ENCODE measurements at regions not wholly inside any gene's neighbourhood (a gene's known extent, or its start where the extent isn't known, plus 50 kb on each side); places are given as distances from the start of the nearest gene placed in this dataset.
"Not testable (repeated sequence)": the region's sequence is repeated elsewhere in the genome, so short reads cannot be mapped to it uniquely, and the experiment has no call there.

GRCh38 chr4:137739391-137739790 is 207.1 kb upstream of the PCDH18 start:
- no peaks in the 10 kb centered on the region for H3K4me1 ChIP-seq (ENCODE audit: control insufficient read depth in 1 of 2, extremely low read depth in 1 of 2, insufficient read depth in 2 of 2, low read length in 2 of 2)
- H3K4me1 Mint-ChIP-seq = no peaks in the 10 kb centered on the region
- H3K27ac ChIP-seq (ENCODE audit: low read length) = no peak overlapping the region
- no peak for ATAC-seq (replicated peaks in 1 of 4)
- H3K4me3 Mint-ChIP-seq = no peak overlapping the region
- CTCF ChIA-PET = no interaction called here
- no peaks in the 10 kb centered on the region for H3K9me3 ChIP-seq
- H3K27ac Mint-ChIP-seq = no peak overlapping the region
- no peaks in the 10 kb centered on the region for H3K27me3 ChIP-seq (replicated peaks in 1 of 2; ENCODE audit: control insufficient read depth in 2 of 2, extremely low read depth in 1 of 2, insufficient read depth in 2 of 2, low read length in 1 of 2)
- POLR2A ChIA-PET = no interaction called here
- no peaks in the 10 kb centered on the region for H3K36me3 ChIP-seq (ENCODE audit: control insufficient read depth in 2 of 2, extremely low read depth in 1 of 2, insufficient read depth in 1 of 2, low read length in 1 of 2)
- WGBS (ENCODE audit: insufficient coverage) = no CpG with 5 or more reads among the region's 1 CpG
- H3K27me3 Mint-ChIP-seq = no peaks in the 10 kb centered on the region
- peaks cover 0 to 5% (median 4%) of the 10 kb centered on the region in 3 donors for H3K9me3 Mint-ChIP-seq
- H3K4me3 ChIP-seq (ENCODE audit: control insufficient read depth in 1 of 2, extremely low read depth in 1 of 2, low read length in 1 of 2) = no peak overlapping the region
- no peak for DNase-seq
- H3K36me3 Mint-ChIP-seq = no peaks in the 10 kb centered on the region

DNA sequence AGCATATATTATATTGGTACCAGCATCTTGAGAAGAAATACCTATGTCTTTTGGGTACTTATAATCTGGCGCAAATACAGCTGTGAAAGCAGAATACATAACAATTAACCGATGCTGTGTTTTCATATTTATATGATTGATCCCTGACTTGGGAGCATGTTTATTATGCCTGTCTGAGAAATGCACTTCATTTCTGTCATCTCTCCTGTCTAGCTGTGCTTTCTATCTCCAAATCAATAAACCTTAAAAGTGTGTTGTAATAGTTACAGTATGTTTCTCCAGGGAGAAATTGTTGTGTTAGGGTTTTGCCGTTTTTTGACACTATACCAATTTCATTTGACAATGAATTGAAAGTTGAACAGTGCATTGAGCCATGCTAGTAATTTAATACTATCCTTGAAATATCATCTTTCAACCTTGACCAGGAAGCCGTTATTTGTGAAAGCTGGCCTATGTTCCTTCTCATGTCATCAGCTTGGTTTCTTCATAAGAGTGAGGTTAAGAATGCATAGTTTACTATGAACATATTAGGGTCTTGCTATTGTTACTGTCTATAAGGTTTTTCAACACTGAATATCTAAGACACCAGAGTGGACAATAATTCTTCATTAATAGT is 206.2 kb upstream of the PCDH18 start:
- H3K4me3 ChIP-seq (ENCODE audit: control insufficient read depth in 1 of 2, extremely low read depth in 1 of 2, low read length in 1 of 2) = no peak overlapping the region
- ChIA-PET POLR2A (no interaction called here), CTCF (no interaction called here)
- H3K4me1 ChIP-seq (ENCODE audit: control insufficient read depth in 1 of 2, extremely low read depth in 1 of 2, insufficient read depth in 2 of 2, low read length in 2 of 2) = no peaks in the 10 kb centered on the region
- ATAC-seq (replicated peaks in 1 of 4) (no peak), DNase-seq (no peak)
- H3K27me3 ChIP-seq (replicated peaks in 1 of 2; ENCODE audit: control insufficient read depth in 2 of 2, extremely low read depth in 1 of 2, insufficient read depth in 2 of 2, low read length in 1 of 2) = no peaks in the 10 kb centered on the region
- no peaks in the 10 kb centered on the region for H3K36me3 Mint-ChIP-seq
- H3K9me3 Mint-ChIP-seq = peaks cover 0 to 5% (median 4%) of the 10 kb centered on the region in 3 donors
- H3K27me3 Mint-ChIP-seq = no peaks in the 10 kb centered on the region
- H3K36me3 ChIP-seq (ENCODE audit: control insufficient read depth in 2 of 2, extremely low read depth in 1 of 2, insufficient read depth in 1 of 2, low read length in 1 of 2) = no peaks in the 10 kb centered on the region
- no peaks in the 10 kb centered on the region for H3K4me1 Mint-ChIP-seq
- H3K27ac Mint-ChIP-seq = no peak overlapping the region
- no CpG with 5 or more reads among the region's 4 CpGs for WGBS (ENCODE audit: insufficient coverage)
- no peak overlapping the region for H3K27ac ChIP-seq (ENCODE audit: low read length)
- no peaks in the 10 kb centered on the region for H3K9me3 ChIP-seq
- no peak overlapping the region for H3K4me3 Mint-ChIP-seq

DNA sequence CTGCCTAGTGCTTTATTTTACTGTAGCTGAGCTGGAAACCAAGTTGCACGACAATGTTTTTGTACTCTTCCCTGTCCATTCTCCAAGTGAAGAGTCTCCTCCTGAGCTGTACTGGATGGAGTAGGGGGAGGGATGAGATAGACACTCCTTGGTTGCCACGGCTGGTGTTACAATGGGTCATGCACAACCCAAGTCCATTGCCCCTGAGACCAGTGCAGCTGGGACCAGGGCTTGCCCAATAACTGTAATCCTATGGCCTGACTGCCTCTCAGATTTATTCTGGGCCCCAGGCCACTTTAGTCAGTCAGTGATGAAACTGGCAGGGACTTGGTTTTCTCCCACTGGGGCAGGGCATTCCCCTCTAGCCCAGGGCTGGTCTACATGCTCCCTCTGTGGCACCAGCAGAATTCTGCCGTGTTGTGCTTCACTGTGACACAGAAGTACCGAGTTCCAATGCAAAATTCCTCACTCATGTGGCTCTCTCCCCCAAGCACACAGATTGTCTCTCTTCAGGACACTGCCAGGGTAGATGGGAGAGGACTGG is 203.3 kb upstream of the PCDH18 start:
- H3K4me1 Mint-ChIP-seq = no peaks in the 10 kb centered on the region
- no peak overlapping the region for H3K4me3 Mint-ChIP-seq
- H3K36me3 Mint-ChIP-seq = no peaks in the 10 kb centered on the region
- no peak overlapping the region for H3K27ac Mint-ChIP-seq
- Histone ChIP-seq H3K9me3 (no peaks in the 10 kb centered on the region), H3K4me1 (ENCODE audit: control insufficient read depth in 1 of 2, extremely low read depth in 1 of 2, insufficient read depth in 2 of 2, low read length in 2 of 2) (no peaks in the 10 kb centered on the region), H3K27ac (ENCODE audit: low read length) (no peak overlapping the region), H3K36me3 (ENCODE audit: control insufficient read depth in 2 of 2, extremely low read depth in 1 of 2, insufficient read depth in 1 of 2, low read length in 1 of 2) (no peaks in the 10 kb centered on the region), H3K27me3 (replicated peaks in 1 of 2; ENCODE audit: control insufficient read depth in 2 of 2, extremely low read depth in 1 of 2, insufficient read depth in 2 of 2, low read length in 1 of 2) (no peaks in the 10 kb centered on the region), H3K4me3 (ENCODE audit: control insufficient read depth in 1 of 2, extremely low read depth in 1 of 2, low read length in 1 of 2) (no peak overlapping the region)
- POLR2A ChIA-PET = no interaction called here
- ATAC-seq (replicated peaks in 1 of 4) (no peak), DNase-seq (no peak)
- WGBS (ENCODE audit: insufficient coverage) = no CpG with 5 or more reads among the region's 4 CpGs
- H3K9me3 Mint-ChIP-seq = peaks cover 0 to 13% (median 9%) of the 10 kb centered on the region in 3 donors
- H3K27me3 Mint-ChIP-seq = no peaks in the 10 kb centered on the region
- CTCF ChIA-PET = no interaction called here

GRCh38 chr4:137733174-137734141 is 201.2 kb upstream of the PCDH18 start:
- not testable (repeated sequence) for H3K36me3 ChIP-seq (ENCODE audit: control insufficient read depth in 2 of 2, extremely low read depth in 1 of 2, insufficient read depth in 1 of 2, low read length in 1 of 2); H3K27ac Mint-ChIP-seq

GRCh38 chr4:137722910-137723309 is 190.6 kb upstream of the PCDH18 start:
- Mint-ChIP-seq H3K27me3 (no peaks in the 10 kb centered on the region), H3K4me1 (no peaks in the 10 kb centered on the region), H3K9me3 (peaks cover 5 to 15% (median 12%) of the 10 kb centered on the region in 3 donors), H3K27ac (no peak overlapping the region), H3K4me3 (no peak overlapping the region), H3K36me3 (no peaks in the 10 kb centered on the region)
- CTCF ChIA-PET = no interaction called here
- H3K4me1 ChIP-seq (ENCODE audit: control insufficient read depth in 1 of 2, extremely low read depth in 1 of 2, insufficient read depth in 2 of 2, low read length in 2 of 2) = no peaks in the 10 kb centered on the region
- no peak overlapping the region for H3K27ac ChIP-seq (ENCODE audit: low read length)
- no peaks in the 10 kb centered on the region for H3K9me3 ChIP-seq
- WGBS (ENCODE audit: insufficient coverage) = no CpG with 5 or more reads among the region's 1 CpG
- POLR2A ChIA-PET = no interaction called here
- ATAC-seq (replicated peaks in 1 of 4) (no peak), DNase-seq (no peak)
- no peak overlapping the region for H3K4me3 ChIP-seq (ENCODE audit: control insufficient read depth in 1 of 2, extremely low read depth in 1 of 2, low read length in 1 of 2)
- H3K27me3 ChIP-seq (replicated peaks in 1 of 2; ENCODE audit: control insufficient read depth in 2 of 2, extremely low read depth in 1 of 2, insufficient read depth in 2 of 2, low read length in 1 of 2) = no peaks in the 10 kb centered on the region
- H3K36me3 ChIP-seq (ENCODE audit: control insufficient read depth in 2 of 2, extremely low read depth in 1 of 2, insufficient read depth in 1 of 2, low read length in 1 of 2) = no peaks in the 10 kb centered on the region

More at GRCh38 chr4:137733174-137734141, 201.2 kb upstream of the PCDH18 start:
- 93% methylated on average over 28 of the region's 44 CpGs for WGBS (ENCODE audit: insufficient coverage)
- H3K27me3 Mint-ChIP-seq; H3K9me3 ChIP-seq; H3K4me3 Mint-ChIP-seq; ATAC-seq (replicated peaks in 1 of 4); DNase-seq; H3K4me1 Mint-ChIP-seq; H3K4me3 ChIP-seq (ENCODE audit: control insufficient read depth in 1 of 2, extremely low read depth in 1 of 2, low read length in 1 of 2); H3K36me3 Mint-ChIP-seq; H3K27me3 ChIP-seq (replicated peaks in 1 of 2; ENCODE audit: control insufficient read depth in 2 of 2, extremely low read depth in 1 of 2, insufficient read depth in 2 of 2, low read length in 1 of 2); H3K27ac ChIP-seq (ENCODE audit: low read length); POLR2A ChIA-PET; H3K4me1 ChIP-seq (ENCODE audit: control insufficient read depth in 1 of 2, extremely low read depth in 1 of 2, insufficient read depth in 2 of 2, low read length in 2 of 2); CTCF ChIA-PET: not testable (repeated sequence)
- H3K9me3 Mint-ChIP-seq = peaks cover 0 to 26% (median 12%) of the 10 kb centered on the region in 3 donors

- Mint-ChIP-seq H3K27me3 (no peaks in the 10 kb centered on the region), H3K36me3 (no peaks in the 10 kb centered on the region), H3K4me3 (no peak overlapping the region), H3K27ac (no peak overlapping the region), H3K9me3 (peaks cover 0 to 19% (median 7%) of the 10 kb centered on the region in 3 donors), H3K4me1 (no peaks in the 10 kb centered on the region)
- POLR2A ChIA-PET = no interaction called here
- no peak for ATAC-seq (replicated peaks in 1 of 4)
- Histone ChIP-seq H3K4me3 (ENCODE audit: control insufficient read depth in 1 of 2, extremely low read depth in 1 of 2, low read length in 1 of 2) (no peak overlapping the region), H3K9me3 (no peaks in the 10 kb centered on the region), H3K27ac (ENCODE audit: low read length) (no peak overlapping the region), H3K4me1 (ENCODE audit: control insufficient read depth in 1 of 2, extremely low read depth in 1 of 2, insufficient read depth in 2 of 2, low read length in 2 of 2) (no peaks in the 10 kb centered on the region), H3K36me3 (ENCODE audit: control insufficient read depth in 2 of 2, extremely low read depth in 1 of 2, insufficient read depth in 1 of 2, low read length in 1 of 2) (no peaks in the 10 kb centered on the region), H3K27me3 (replicated peaks in 1 of 2; ENCODE audit: control insufficient read depth in 2 of 2, extremely low read depth in 1 of 2, insufficient read depth in 2 of 2, low read length in 1 of 2) (no peaks in the 10 kb centered on the region)
- CTCF ChIA-PET = no interaction called here
- WGBS (ENCODE audit: insufficient coverage) = 44% methylated on average over 2 of the region's 2 CpGs
- DNase-seq = no peak
These were observed 179.2 kb upstream of the PCDH18 start for GRCh38 chr4:137711502-137711901.
